IMR-90 (cell line): ENCODE measurements at regions not wholly inside any gene's neighbourhood (a gene's known extent, or its start where the extent isn't known, plus 50 kb on each side); places are given as distances from the start of the nearest gene placed in this dataset.

ENCODE experiments used
- ATAC-seq: fragments of 200-7000 bp; cut with Tn5 transposase; 2 replicates; pipeline ENCODE4 v1.9.1; 2020; ENCODE audit warnings: low read depth, mild to moderate bottlenecking, moderate library complexity
- BruUV-seq: library from RNA; stranded (reverse); fragments of 400-500 nt; replicated peaks from 2 replicates; lab custom pipeline; 2021; lab: Mats Ljungman, UMichigan
- CTCF ChIA-PET: fragments of 300-600 bp; formaldehyde crosslinking; extraction: SDS; loops from one replicate; lab custom pipeline; 2021; ENCODE audit warnings: antibody characterized with exemption; lab: Yijun Ruan, JAX
- POLR2A ChIA-PET: fragments of 300-600 bp; sonication (Branson Sonifier 250); formaldehyde crosslinking; loops from one replicate; lab custom pipeline; 2022; ENCODE audit warnings: antibody characterized with exemption; ENCODE audit not compliant: unreplicated experiment; lab: Charles Lee
- DNase-seq: peaks from one replicate; pipeline ENCODE4 v3.0.0; 2013
- H2AFZ ChIP-seq: replicated peaks from 2 replicates; pipeline ENCODE3; 2013; ENCODE audit warnings: low read length, mild to moderate bottlenecking; ENCODE audit not compliant: poor library complexity
- H2AK5ac ChIP-seq: 2 replicates; pipeline ENCODE4 v1.6.1; 2013; ENCODE audit warnings: low read depth, low read length, inconsistent platforms
- H2AK9ac ChIP-seq: replicated peaks from 2 replicates; pipeline ENCODE3; 2013; ENCODE audit warnings: mild to moderate bottlenecking, low read depth, low read length, moderate library complexity; ENCODE audit not compliant: poor library complexity
- H2BK120ac ChIP-seq: 2 replicates; pipeline ENCODE4 v1.6.1; 2013; ENCODE audit warnings: low read depth, low read length, inconsistent platforms
- H2BK15ac ChIP-seq: 3 replicates; pipeline ENCODE4 v1.6.1; 2013; ENCODE audit warnings: low read depth, low read length, inconsistent platforms
- H2BK20ac ChIP-seq: 2 replicates; pipeline ENCODE4 v1.6.1; 2013; ENCODE audit warnings: low read depth, mild to moderate bottlenecking, inconsistent platforms, low read length, moderate library complexity
- H2BK5ac ChIP-seq: 2 replicates; pipeline ENCODE4 v1.6.1; 2013; ENCODE audit warnings: mild to moderate bottlenecking, low read depth, low read length, inconsistent platforms; ENCODE audit not compliant: poor library complexity, severe bottlenecking
- H3K14ac ChIP-seq: replicated peaks from 2 replicates; pipeline ENCODE4 v1.6.1; 2013; ENCODE audit warnings: low read depth, low read length, inconsistent platforms
- H3K18ac ChIP-seq: 2 replicates; pipeline ENCODE4 v1.6.1; 2013; ENCODE audit warnings: low read depth, low read length, control low read depth
- H3K23ac ChIP-seq: 2 replicates; pipeline ENCODE4 v1.6.1; 2013; ENCODE audit warnings: low read depth, low read length, inconsistent platforms
- H3K27ac ChIP-seq: 2 replicates; pipeline ENCODE4 v1.5.1; 2013; ENCODE audit warnings: mild to moderate bottlenecking, control low read depth, low read length; ENCODE audit not compliant: insufficient read depth
- H3K27me3 ChIP-seq: 2 replicates; pipeline ENCODE4 v1.6.1; 2013; ENCODE audit warnings: low read length; ENCODE audit not compliant: control insufficient read depth, insufficient read depth
- H3K36me3 ChIP-seq: 2 replicates; pipeline ENCODE4 v1.6.1; 2013; ENCODE audit warnings: low read length, mixed read lengths; ENCODE audit not compliant: control insufficient read depth, insufficient read depth
- H3K4ac ChIP-seq: 2 replicates; pipeline ENCODE4 v1.6.1; 2013; ENCODE audit warnings: low read depth, low read length, inconsistent platforms
- H3K4me1 ChIP-seq: 2 replicates; pipeline ENCODE4 v1.6.1; 2013; ENCODE audit warnings: low read length, mixed read lengths; ENCODE audit not compliant: control insufficient read depth, insufficient read depth
- H3K4me2 ChIP-seq: 2 replicates; pipeline ENCODE4 v1.6.1; 2013; ENCODE audit warnings: low read depth, mild to moderate bottlenecking, control low read depth, low read length, moderate library complexity
- H3K4me3 ChIP-seq: 2 replicates; pipeline ENCODE4 v1.5.1; 2013; ENCODE audit warnings: low read depth, mild to moderate bottlenecking, control low read depth, low read length, moderate library complexity; ENCODE audit not compliant: insufficient read depth
- H3K56ac ChIP-seq: 2 replicates; pipeline ENCODE4 v1.6.1; 2013; ENCODE audit warnings: low read length, inconsistent platforms; ENCODE audit not compliant: insufficient read depth; ENCODE audit errors: extremely low read depth
- H3K79me1 ChIP-seq, 2 experiments: 2 replicates each; pipeline ENCODE4 v1.6.1; 2013; ENCODE audit warnings: low read length in 2 of 2, inconsistent platforms in 1 of 2, low read depth in 1 of 2
- H3K9ac ChIP-seq: 2 replicates; pipeline ENCODE4 v1.6.1; 2013; ENCODE audit warnings: low read depth, low read length, control low read depth
- H3K9me1 ChIP-seq: 2 replicates; pipeline ENCODE4 v1.6.1; 2013; ENCODE audit warnings: low read length, inconsistent platforms; ENCODE audit not compliant: insufficient read depth
- H3K9me3 ChIP-seq: 2 replicates; pipeline ENCODE4 v1.6.1; 2013; ENCODE audit warnings: low read length; ENCODE audit not compliant: control insufficient read depth, insufficient read depth
- H4K20me1 ChIP-seq: 2 replicates; pipeline ENCODE4 v1.6.1; 2013; ENCODE audit warnings: low read length, inconsistent platforms; ENCODE audit not compliant: insufficient read depth
- H4K5ac ChIP-seq: 2 replicates; pipeline ENCODE4 v1.6.1; 2013; ENCODE audit warnings: mild to moderate bottlenecking, low read depth, low read length, control low read depth
- H4K8ac ChIP-seq, 2 experiments: 2 replicates each; pipeline ENCODE4 v1.6.1; 2013; ENCODE audit warnings: low read depth in 2 of 2, low read length in 2 of 2, control low read depth in 1 of 2, inconsistent platforms in 1 of 2
- H4K91ac ChIP-seq: 2 replicates; pipeline ENCODE4 v1.6.1; 2013; ENCODE audit warnings: low read depth, low read length, inconsistent platforms; ENCODE audit not compliant: insufficient read depth
- CTCF ChIP-seq: conservative IDR thresholded peaks from 2 replicates; pipeline ENCODE4 v1.5.1; 2012; ENCODE audit warnings: mild to moderate bottlenecking, low read depth, low read length, improper control_type of control experiment
- WGBS, 2 experiments: methylation state at CpG; one replicate each; pipeline versions ENCODE4 v1.1.5 to v1.1.7; 2013; ENCODE audit warnings: missing lambda C conversion rate in 2 of 2; ENCODE audit not compliant: insufficient read length in 1 of 2; ENCODE audit errors: extremely low coverage in 2 of 2; 5-methylcytosine and 5-hydroxymethylcytosine counted together
- dilution Hi-C: fragments of 300-500 bp; cut with HindIII; formaldehyde crosslinking; loops from one replicate; pipeline ENCODE4 v1.14.3; 2018; ENCODE audit warnings: low sequenced_read_pairs; ENCODE audit not compliant: unreplicated experiment
- in situ Hi-C: fragments of 300-500 bp; cut with MboI; formaldehyde crosslinking; loops from 3 replicates; pipeline ENCODE4 v1.14.3; 2019; ENCODE audit warnings: low sequenced_read_pairs, inconsistent platforms, mixed read lengths
- intact Hi-C: fragments of 100-400 bp; cut with micrococcal nuclease; formaldehyde crosslinking; loops from 2 replicates; pipeline ENCODE4 v1.10.0; 2022

DNA sequence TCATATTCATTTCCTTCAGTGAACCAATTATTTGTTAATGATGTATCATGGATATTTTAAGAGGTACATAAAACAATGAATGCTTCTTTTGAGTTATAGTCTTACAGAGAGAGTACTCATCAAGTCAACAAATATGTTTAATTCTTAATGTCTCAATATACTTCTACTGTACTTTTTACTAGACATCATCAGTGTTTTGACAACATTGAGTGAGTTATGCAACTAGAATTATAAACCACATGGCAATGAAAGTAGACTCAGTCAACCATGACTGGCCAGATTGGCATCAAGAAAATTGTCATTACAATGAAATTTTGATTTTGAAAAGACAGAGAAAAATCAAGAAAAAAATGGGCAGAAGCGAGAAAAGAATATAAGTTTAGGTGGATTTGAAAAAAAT lies 1248.1 kb upstream of the CDH18 start:
- no peak overlapping the region for H3K4me2 ChIP-seq
- no peak overlapping the region for H3K27ac ChIP-seq

More for the DNA sequence above, 1248.1 kb upstream of the CDH18 start:
- Histone ChIP-seq H2AK9ac (no peak overlapping the region), H2BK120ac (no peak overlapping the region), H4K91ac (no peak overlapping the region), H3K56ac (no peak overlapping the region), H3K4me1 (no peaks in the 10 kb centered on the region), H4K5ac (no peak overlapping the region), H3K9me3 (no peaks in the 10 kb centered on the region), H2BK5ac (no peak overlapping the region), H3K9me1 (no peaks in the 10 kb centered on the region), H3K18ac (no peak overlapping the region), H2AFZ (no peak overlapping the region), H3K9ac (no peak overlapping the region), H3K23ac (no peak overlapping the region), H2AK5ac (no peak overlapping the region), H3K79me1 (no peaks in the 10 kb centered on the region), H3K4me3 (no peak overlapping the region), H3K14ac (no peak overlapping the region), H4K20me1 (no peaks in the 10 kb centered on the region), H2BK20ac (no peak overlapping the region), H3K36me3 (no peaks in the 10 kb centered on the region), H3K27me3 (no peaks in the 10 kb centered on the region), H4K8ac (no peak overlapping the region), H3K4ac (no peak overlapping the region), H2BK15ac (no peak overlapping the region)
- no peak for TF ChIP-seq CTCF
- POLR2A ChIA-PET: no interaction called here
- in situ Hi-C loops: no loop called here
- dilution Hi-C loops: no loop called here
- DNase-seq (no peak), ATAC-seq (no peak)
- intact Hi-C loops: no loop called here
- CTCF ChIA-PET: no interaction called here
- WGBS, 2 experiments: 100% methylated on average over 1 of the region's 1 CpG; no CpG with 5 or more reads in 1 of the 2 experiments
- no TSS peak for BruUV-seq
